ENCODE measurements at regions not wholly inside any gene's neighbourhood (a gene's known extent, or its start where the extent isn't known, plus 50 kb on each side); places are given as distances from the start of the nearest gene placed in this dataset.

DNA sequence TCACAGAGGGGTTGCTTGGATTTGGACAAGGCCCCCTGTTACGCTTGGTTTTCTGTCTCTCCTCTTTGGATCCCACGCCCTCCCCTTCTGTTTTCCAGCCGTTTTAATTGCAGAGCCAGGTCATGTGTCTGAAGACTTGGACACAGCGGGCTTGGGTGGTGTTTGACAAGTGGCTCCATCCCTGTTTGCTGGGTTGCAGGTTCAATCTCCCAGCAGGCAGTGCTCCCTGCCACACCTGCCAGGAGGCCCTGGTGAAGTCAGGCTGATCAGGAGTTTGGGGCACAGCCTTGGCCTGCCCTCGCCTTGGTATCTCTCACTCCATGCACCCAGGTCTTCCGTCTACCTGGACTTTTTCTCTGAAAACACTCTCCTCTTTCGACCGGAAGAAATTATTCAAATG lies 59.0 kb downstream of the PLXNA1 start:
- DNase-seq (ENCODE audit: low spot score), result no peak
- H3K4me1 ChIP-seq (ENCODE audit: control insufficient read depth in 4 of 4, insufficient read depth in 4 of 4, low read length in 3 of 4), result no peaks in the 10 kb centered on the region
- H3K9ac ChIP-seq (ENCODE audit: low read depth in 1 of 2, low read length in 2 of 2), result no peak overlapping the region
- no peaks in the 10 kb centered on the region for H3K9me3 ChIP-seq (ENCODE audit: control insufficient read depth in 4 of 4, low read length in 3 of 4)
- H3K4me3 ChIP-seq (ENCODE audit: low read depth in 1 of 3, low read length in 3 of 3), result no peak overlapping the region
- no peak overlapping the region for H3K27ac ChIP-seq (ENCODE audit: low read depth in 1 of 2, low read length in 2 of 2)
- 84% methylated on average over 8 of the region's 8 CpGs for WGBS
- TF ChIP-seq RAD21 (IDR thresholded peaks at IDR 0.05) (no peak), FOXA1 (IDR thresholded peaks at IDR 0.05) (no peak), GABPA (IDR thresholded peaks at IDR 0.05 in 1 of 2, conservative IDR thresholded peaks at IDR 0.05 in 1 of 2) (no peak), EGR1 (IDR thresholded peaks at IDR 0.05; ENCODE audit: low read depth in 2 of 2) (no peak), NR2F2 (IDR thresholded peaks at IDR 0.05) (no peak)
- TF ChIP-seq, protein P1, sequence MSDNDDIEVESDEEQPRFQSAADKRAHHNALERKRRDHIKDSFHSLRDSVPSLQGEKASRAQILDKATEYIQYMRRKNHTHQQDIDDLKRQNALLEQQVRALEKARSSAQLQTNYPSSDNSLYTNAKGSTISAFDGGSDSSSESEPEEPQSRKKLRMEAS (IDR thresholded peaks at IDR 0.05), result no peak
- TF ChIP-seq, protein P2, sequence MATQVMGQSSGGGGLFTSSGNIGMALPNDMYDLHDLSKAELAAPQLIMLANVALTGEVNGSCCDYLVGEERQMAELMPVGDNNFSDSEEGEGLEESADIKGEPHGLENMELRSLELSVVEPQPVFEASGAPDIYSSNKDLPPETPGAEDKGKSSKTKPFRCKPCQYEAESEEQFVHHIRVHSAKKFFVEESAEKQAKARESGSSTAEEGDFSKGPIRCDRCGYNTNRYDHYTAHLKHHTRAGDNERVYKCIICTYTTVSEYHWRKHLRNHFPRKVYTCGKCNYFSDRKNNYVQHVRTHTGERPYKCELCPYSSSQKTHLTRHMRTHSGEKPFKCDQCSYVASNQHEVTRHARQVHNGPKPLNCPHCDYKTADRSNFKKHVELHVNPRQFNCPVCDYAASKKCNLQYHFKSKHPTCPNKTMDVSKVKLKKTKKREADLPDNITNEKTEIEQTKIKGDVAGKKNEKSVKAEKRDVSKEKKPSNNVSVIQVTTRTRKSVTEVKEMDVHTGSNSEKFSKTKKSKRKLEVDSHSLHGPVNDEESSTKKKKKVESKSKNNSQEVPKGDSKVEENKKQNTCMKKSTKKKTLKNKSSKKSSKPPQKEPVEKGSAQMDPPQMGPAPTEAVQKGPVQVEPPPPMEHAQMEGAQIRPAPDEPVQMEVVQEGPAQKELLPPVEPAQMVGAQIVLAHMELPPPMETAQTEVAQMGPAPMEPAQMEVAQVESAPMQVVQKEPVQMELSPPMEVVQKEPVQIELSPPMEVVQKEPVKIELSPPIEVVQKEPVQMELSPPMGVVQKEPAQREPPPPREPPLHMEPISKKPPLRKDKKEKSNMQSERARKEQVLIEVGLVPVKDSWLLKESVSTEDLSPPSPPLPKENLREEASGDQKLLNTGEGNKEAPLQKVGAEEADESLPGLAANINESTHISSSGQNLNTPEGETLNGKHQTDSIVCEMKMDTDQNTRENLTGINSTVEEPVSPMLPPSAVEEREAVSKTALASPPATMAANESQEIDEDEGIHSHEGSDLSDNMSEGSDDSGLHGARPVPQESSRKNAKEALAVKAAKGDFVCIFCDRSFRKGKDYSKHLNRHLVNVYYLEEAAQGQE (IDR thresholded peaks at IDR 0.05), result no peak
- H3K36me3 ChIP-seq (ENCODE audit: control insufficient read depth in 4 of 4, insufficient read depth in 3 of 4, low read depth in 1 of 4, low read length in 3 of 4), result no peaks in the 10 kb centered on the region
- H3K27me3 ChIP-seq (ENCODE audit: control insufficient read depth in 4 of 4, insufficient read depth in 4 of 4, low read length in 3 of 4), result no peaks in the 10 kb centered on the region

DNA sequence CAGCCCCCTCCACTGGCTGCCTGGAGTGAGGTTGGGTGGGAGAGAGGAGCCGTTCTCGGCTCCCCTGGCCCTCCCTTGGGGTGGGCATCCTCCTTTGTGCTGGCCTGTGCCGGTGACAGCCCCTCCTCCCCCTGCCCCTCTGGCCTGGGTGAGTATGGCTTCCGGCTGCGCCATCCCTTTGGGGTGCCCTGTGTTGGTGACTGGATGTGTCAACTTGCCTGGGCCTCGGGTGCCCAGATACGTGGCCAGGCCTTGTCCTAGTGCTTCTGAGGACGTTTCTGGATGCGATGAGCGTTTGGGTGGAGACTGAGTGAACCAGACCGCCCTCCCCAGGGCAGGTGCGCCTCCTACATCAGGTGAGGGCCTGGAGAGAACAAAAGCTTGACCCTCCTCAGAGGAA lies 59.7 kb downstream of the PLXNA1 start:
- H3K9me3 ChIP-seq (ENCODE audit: control insufficient read depth in 4 of 4, low read length in 3 of 4), result no peaks in the 10 kb centered on the region
- H3K27ac ChIP-seq (ENCODE audit: low read depth in 1 of 2, low read length in 2 of 2), result no peak overlapping the region
- no peaks in the 10 kb centered on the region for H3K27me3 ChIP-seq (ENCODE audit: control insufficient read depth in 4 of 4, insufficient read depth in 4 of 4, low read length in 3 of 4)
- TF ChIP-seq, protein P3, sequence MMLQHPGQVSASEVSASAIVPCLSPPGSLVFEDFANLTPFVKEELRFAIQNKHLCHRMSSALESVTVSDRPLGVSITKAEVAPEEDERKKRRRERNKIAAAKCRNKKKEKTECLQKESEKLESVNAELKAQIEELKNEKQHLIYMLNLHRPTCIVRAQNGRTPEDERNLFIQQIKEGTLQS (IDR thresholded peaks at IDR 0.05), result no peak
- TF ChIP-seq SP1 (IDR thresholded peaks at IDR 0.05) (no peak), RXRA (IDR thresholded peaks at IDR 0.05) (no peak), HNF4A (conservative IDR thresholded peaks at IDR 0.05) (no peak), FOXA2 (IDR thresholded peaks at IDR 0.05) (no peak), TAF1 (conservative IDR thresholded peaks at IDR 0.05) (no peak)
- TF ChIP-seq, protein P2 (IDR thresholded peaks at IDR 0.05), result no peak
- TF ChIP-seq, protein P1 (IDR thresholded peaks at IDR 0.05), result no peak
- TF ChIP-seq, protein P4, sequence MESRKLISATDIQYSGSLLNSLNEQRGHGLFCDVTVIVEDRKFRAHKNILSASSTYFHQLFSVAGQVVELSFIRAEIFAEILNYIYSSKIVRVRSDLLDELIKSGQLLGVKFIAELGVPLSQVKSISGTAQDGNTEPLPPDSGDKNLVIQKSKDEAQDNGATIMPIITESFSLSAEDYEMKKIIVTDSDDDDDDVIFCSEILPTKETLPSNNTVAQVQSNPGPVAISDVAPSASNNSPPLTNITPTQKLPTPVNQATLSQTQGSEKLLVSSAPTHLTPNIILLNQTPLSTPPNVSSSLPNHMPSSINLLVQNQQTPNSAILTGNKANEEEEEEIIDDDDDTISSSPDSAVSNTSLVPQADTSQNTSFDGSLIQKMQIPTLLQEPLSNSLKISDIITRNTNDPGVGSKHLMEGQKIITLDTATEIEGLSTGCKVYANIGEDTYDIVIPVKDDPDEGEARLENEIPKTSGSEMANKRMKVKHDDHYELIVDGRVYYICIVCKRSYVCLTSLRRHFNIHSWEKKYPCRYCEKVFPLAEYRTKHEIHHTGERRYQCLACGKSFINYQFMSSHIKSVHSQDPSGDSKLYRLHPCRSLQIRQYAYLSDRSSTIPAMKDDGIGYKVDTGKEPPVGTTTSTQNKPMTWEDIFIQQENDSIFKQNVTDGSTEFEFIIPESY (IDR thresholded peaks at IDR 0.05), result no peak
- 86% methylated on average over 12 of the region's 12 CpGs for WGBS
- H3K36me3 ChIP-seq (ENCODE audit: control insufficient read depth in 4 of 4, insufficient read depth in 3 of 4, low read depth in 1 of 4, low read length in 3 of 4), result no peaks in the 10 kb centered on the region
- H3K4me1 ChIP-seq (ENCODE audit: control insufficient read depth in 4 of 4, insufficient read depth in 4 of 4, low read length in 3 of 4), result no peaks in the 10 kb centered on the region
- H3K4me3 ChIP-seq (ENCODE audit: low read depth in 1 of 3, low read length in 3 of 3), result no peak overlapping the region
- H3K9ac ChIP-seq (ENCODE audit: low read depth in 1 of 2, low read length in 2 of 2), result no peak overlapping the region
- DNase-seq (ENCODE audit: low spot score), result no peak
